Activated T-helper 17 cell treated with anti-CD3 and anti-CD28 coated beads, Interleukin-2, amount 50 U/mL, for 72 hours (primary cell): ENCODE measurements at regions not wholly inside any gene's neighbourhood (a gene's known extent, or its start where the extent isn't known, plus 50 kb on each side); places are given as distances from the start of the nearest gene placed in this dataset.

Source experiments
- ATAC-seq: fragments of 150-1000 bp; cut with Tn5 transposase; replicated peaks from 2 replicates; pipeline ENCODE4 v1.10.0; 2021; ENCODE audit warnings: mild to moderate bottlenecking, moderate library complexity
- H3K27ac Mint-ChIP-seq: one replicate; pipeline ENCODE4 v1.8.0; 2022; ENCODE audit warnings: mixed read lengths
- H3K27me3 Mint-ChIP-seq: one replicate; pipeline ENCODE4 v1.8.0; 2022; ENCODE audit warnings: mixed read lengths
- H3K36me3 Mint-ChIP-seq: one replicate; pipeline ENCODE4 v1.8.0; 2022; ENCODE audit warnings: low read depth, mild to moderate bottlenecking, mixed read lengths
- H3K4me1 Mint-ChIP-seq: one replicate; pipeline ENCODE4 v1.8.0; 2022; ENCODE audit warnings: mixed read lengths
- H3K4me3 Mint-ChIP-seq: one replicate; pipeline ENCODE4 v1.8.0; 2022; ENCODE audit warnings: mild to moderate bottlenecking, mixed read lengths
- H3K9me3 Mint-ChIP-seq: one replicate; pipeline ENCODE4 v1.8.0; 2022; ENCODE audit warnings: mixed read lengths

GRCh38 chr4:25578432-25578831 is 77.2 kb upstream of the SLC34A2 start:
- H3K4me1 Mint-ChIP-seq: no peaks in the 10 kb centered on the region
- H3K27ac Mint-ChIP-seq: no peak overlapping the region
- no peak overlapping the region for H3K4me3 Mint-ChIP-seq
- no peaks in the 10 kb centered on the region for H3K36me3 Mint-ChIP-seq
- H3K27me3 Mint-ChIP-seq: no peaks in the 10 kb centered on the region
- no peak for ATAC-seq
- H3K9me3 Mint-ChIP-seq: no peaks in the 10 kb centered on the region

- Mint-ChIP-seq H3K4me3 (no peak overlapping the region), H3K4me1 (no peaks in the 10 kb centered on the region), H3K27ac (no peak overlapping the region), H3K9me3 (no peaks in the 10 kb centered on the region), H3K36me3 (no peaks in the 10 kb centered on the region), H3K27me3 (no peaks in the 10 kb centered on the region)
- ATAC-seq: no peak
Observed at GRCh38 chr4:25580633-25581467, 74.8 kb upstream of the SLC34A2 start.

GRCh38 chr4:25585901-25586523 is 69.6 kb upstream of the SLC34A2 start:
- no peak overlapping the region for H3K4me3 Mint-ChIP-seq
- no peaks in the 10 kb centered on the region for H3K4me1 Mint-ChIP-seq
- no peak overlapping the region for H3K27ac Mint-ChIP-seq
- H3K9me3 Mint-ChIP-seq: no peaks in the 10 kb centered on the region
- H3K27me3 Mint-ChIP-seq: peaks cover 7% of the 10 kb centered on the region
- no peaks in the 10 kb centered on the region for H3K36me3 Mint-ChIP-seq
- no peak for ATAC-seq

- Mint-ChIP-seq H3K27me3 (peaks cover 7% of the 10 kb centered on the region), H3K4me3 (no peak overlapping the region), H3K27ac (no peak overlapping the region), H3K36me3 (no peaks in the 10 kb centered on the region), H3K4me1 (no peaks in the 10 kb centered on the region), H3K9me3 (no peaks in the 10 kb centered on the region)
- no peak for ATAC-seq
Observed at GRCh38 chr4:25588206-25588605, 67.4 kb upstream of the SLC34A2 start.

- Mint-ChIP-seq H3K4me1 (no peaks in the 10 kb centered on the region), H3K9me3 (peaks cover under 1% of the 10 kb centered on the region), H3K27ac (no peak overlapping the region), H3K4me3 (no peak overlapping the region), H3K36me3 (no peaks in the 10 kb centered on the region), H3K27me3 (peaks cover 7% of the 10 kb centered on the region)
- ATAC-seq: no peak
Observed at GRCh38 chr4:25590171-25590570, 65.5 kb upstream of the SLC34A2 start.

- ATAC-seq: no peak
- H3K27ac Mint-ChIP-seq: no peak overlapping the region
- peaks cover 8% of the 10 kb centered on the region for H3K9me3 Mint-ChIP-seq
- no peaks in the 10 kb centered on the region for H3K4me1 Mint-ChIP-seq
- H3K27me3 Mint-ChIP-seq: peaks cover 5% of the 10 kb centered on the region
- no peak overlapping the region for H3K4me3 Mint-ChIP-seq
- H3K36me3 Mint-ChIP-seq: no peaks in the 10 kb centered on the region
Observed at GRCh38 chr4:25592736-25593135, 62.9 kb upstream of the SLC34A2 start.
